ENCODE measurements at regions not wholly inside any gene's neighbourhood (a gene's known extent, or its start where the extent isn't known, plus 50 kb on each side); places are given as distances from the start of the nearest gene placed in this dataset.

DNA sequence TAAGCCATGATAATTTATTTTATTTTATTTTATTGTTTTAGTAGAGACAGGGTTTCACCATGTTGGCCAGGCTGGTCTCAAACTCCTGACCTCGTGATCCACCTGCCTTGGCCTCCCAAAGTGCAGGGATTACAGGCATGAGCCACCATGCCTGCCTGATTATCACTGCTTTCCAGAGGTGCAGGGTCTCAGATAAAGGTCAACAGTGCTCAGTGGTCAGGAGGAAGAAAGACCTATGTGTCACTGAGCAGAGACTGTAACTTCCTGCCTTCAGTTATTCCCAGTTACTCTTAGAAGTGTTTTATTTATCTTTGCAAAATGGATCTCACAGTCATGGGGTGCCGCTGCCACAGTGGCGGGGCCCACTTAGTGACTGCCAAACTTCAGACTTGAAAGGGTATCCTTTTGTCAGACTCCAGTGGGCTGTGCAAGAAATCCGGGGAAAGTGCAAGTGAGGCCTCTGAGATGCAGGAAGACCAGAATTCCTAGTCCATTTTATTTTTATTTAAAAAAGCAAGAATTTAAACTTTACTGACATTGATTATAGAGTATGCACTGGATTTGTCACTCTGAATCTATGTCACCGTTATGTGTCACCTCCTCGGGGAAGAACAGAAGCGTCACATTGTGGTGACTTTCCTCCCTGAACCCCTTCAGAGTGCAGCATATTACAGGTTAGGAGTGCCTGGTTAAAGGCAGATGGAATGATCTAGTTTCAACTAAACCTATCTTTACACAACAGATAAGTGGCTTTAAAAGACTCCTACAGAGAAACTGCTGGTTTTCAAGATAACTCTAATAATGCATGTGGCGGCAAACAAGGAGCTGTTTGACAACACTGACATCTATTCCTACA lies 59.1 kb upstream of the BICD1 start:
- no peak for DNase-seq (ENCODE audit: low read depth)

DNA sequence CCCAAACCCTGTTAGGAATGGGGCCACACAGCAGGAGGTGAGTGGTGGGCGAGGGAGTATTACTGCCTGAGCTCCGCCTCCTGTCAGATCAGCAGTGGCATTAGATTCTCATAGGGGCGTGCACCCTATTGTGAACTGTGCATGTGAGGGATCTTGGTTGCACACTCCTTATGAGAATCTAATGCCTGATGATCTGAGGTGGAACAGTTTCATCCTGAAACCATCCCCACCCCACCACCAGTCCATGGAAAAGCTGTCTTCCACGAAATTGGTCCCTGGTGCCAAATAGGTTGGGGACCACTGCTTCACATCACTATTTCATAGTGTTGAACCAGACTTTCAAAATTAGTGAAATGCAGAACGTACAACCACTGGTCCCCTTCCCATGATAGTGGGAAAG lies 57.9 kb upstream of the BICD1 start:
- no peak for DNase-seq (ENCODE audit: low read depth)

DNA sequence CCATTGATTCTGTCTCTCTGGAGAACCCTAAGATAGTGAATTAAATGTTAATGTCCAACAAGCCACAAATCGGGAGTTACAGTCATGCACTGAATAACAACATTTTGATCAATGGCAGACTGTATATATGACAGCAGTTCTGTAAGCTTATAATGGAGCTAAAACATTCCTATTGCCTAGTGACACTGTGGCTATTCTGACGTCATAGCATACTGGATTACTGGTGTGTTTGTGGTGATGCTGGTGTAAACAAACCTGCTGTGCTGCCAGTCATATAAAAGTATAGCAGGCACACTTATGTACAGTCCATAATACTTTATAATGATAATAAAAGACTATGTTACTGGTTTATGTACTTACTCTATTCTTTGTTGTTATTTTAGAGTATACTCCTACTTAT lies 56.7 kb upstream of the BICD1 start:
- DNase-seq (ENCODE audit: low read depth) = no peak

DNA sequence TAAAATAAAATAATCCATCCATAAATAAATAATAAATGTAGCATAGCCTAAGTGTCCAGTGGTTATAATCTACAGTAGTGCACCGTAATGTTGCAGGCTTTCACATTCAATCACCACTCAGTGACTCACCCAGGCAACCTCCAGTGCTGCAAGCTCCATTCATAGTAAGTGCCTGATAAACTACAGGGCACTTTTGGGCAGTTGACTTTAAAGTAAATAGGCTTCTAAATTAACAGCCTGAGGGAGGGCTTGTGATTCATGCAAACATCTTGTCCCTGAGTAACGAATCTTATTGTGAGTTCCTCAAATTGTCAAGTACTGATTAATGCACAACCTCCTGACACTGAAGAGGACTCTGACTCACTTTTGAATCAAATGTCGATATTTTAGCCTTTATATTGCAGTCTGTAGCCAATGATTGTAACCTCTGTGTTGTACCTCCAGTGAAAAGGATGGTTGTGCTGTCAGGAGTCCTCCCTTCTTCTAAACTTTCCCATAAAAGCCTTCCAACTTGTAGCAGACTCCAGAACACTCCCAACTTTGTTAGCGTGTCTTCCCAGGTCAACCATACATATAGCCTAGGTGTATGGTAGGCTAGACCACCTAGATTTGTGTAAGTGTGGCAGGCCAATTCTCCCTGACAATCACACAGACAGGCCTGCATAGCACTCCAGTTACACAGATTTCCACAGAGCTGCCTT lies 55.0 kb upstream of the BICD1 start:
- peak; percentile 98 for DNase-seq (ENCODE audit: low read depth)

DNA sequence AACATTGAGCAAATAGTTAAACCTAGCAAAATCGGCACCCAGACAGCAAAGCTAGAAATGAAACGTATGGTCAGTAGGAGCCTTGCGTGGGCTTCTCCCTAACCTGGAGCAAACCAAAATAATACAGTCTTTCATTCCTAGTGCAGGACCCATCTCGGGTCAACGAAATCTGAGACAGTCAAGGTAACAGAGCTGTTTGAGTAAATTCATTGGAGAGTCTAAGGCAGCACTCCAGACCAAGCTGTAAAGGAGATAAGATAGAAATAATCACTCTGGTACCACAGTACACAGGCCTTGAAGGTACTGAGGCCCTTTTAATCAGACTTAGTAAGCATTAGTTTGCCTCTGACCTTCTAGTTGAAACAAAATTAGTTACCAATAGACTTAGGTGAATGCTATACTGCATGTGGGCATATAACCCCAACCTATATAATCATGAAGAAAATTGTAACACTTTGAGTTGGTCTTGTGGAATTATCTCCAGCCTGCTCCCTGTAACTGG lies 54.4 kb upstream of the BICD1 start:
- DNase-seq (ENCODE audit: low read depth) = no peak

DNA sequence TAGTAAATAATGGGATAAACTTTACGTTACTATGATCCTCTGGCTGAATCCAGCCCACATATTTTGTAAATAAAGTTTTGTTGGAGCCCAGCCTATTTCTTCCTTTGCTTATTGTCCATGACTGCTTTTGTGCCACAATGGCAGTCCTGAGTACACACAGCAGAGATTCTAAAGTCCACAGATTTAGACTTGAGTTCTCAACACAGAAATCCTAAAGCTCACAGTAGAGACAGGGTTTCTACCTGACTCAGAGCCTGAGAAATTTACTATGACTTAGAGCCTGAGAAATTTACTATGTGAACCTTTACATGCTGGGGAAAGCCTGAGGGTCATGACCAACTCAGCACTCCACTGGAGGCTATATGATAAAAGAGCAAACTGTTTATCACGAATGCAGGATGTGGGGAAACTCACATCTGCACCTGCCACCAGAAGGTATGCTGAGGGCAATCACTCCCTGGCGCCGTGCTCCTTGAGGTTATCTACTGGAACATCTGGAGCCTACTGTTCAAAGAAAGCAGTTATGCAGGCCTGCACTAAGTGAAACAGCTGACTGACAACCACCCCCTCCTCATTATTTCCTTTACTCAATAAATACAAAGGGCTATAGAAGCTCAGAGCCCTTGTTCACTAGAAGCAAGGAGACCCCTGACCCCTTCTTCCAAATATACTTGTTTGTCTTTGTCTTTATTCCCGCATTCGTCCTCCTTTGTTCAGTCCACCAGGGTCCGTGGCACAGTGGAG lies 52.6 kb upstream of the BICD1 start:
- DNase-seq (ENCODE audit: low read depth) = no peak
